Stimulated activated CD4-positive, alpha-beta T cell treated with anti-CD3 and anti-CD28 coated beads, Interleukin-4, amount 100 ng/mL, for 4 hours (primary cell): ENCODE measurements at regions not wholly inside any gene's neighbourhood (a gene's known extent, or its start where the extent isn't known, plus 50 kb on each side); places are given as distances from the start of the nearest gene placed in this dataset.

Experiments used
- DNase-seq, 2 experiments: peaks; one replicate each; pipeline ENCODE4 v3.0.0-alpha.2; 2020

GRCh38 chr2:71788186-71788525 lies 334.8 kb downstream of the DYSF start:
- no peak for DNase-seq

GRCh38 chr2:71787476-71788185 lies 334.3 kb downstream of the DYSF start:
- no peak for DNase-seq

DNA sequence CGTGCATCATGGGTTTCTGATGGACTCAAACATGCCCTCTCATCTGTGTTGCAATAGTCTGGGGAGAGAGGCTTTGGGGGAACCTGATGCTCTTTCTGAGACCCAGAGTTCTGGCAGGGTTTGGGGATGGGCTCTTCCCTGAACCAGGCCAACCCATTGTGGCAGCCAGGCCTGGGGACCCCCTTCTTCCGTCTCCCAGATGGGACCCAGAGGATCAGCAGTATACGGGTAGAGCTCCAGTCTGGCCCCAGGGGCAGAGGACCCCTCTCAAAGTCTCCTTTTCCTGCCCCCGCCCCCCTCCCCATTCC lies 333.7 kb downstream of the DYSF start:
- no peak for DNase-seq

GRCh38 chr2:71786291-71787107 lies 333.1 kb downstream of the DYSF start:
- DNase-seq = no peak

GRCh38 chr2:71785516-71785981 lies 332.2 kb downstream of the DYSF start:
- DNase-seq = no peak

DNA sequence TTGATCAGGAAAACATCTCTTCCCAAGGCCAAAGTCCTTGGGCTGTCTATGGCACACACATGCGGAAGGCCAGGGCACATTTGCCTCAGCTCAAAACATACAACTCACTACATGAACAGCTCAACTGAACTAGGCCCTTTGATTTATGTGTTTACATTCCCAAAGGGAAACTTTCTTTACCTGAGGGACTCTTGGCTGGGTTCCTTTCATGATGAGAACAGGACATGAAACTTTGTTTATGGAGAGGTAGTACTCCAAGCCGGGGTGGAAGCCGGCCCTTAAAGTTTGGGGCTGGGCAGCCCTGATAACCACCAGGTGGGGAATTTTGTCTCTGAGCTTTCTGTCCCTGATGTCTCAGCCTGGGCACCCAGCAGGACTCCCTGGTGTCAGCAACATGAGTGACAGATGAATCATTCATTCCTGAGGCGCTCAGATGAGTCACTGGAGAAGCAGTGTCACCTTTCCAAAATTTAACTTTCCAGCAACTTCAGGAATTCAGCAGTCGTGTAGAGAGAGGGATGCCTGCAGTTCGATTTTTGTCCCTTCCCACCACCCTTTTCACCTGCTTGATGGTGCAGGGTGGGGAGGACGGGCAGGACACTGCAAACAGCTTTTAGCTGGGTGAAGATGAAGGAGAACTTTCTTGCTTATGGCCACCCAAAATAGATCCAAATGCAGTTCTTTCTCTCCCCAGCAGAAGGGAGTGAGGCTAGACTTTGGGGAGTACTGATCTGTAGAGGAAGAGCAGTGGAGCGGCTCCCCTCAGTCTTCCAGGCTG lies 331.6 kb downstream of the DYSF start:
- no peak for DNase-seq

DNA sequence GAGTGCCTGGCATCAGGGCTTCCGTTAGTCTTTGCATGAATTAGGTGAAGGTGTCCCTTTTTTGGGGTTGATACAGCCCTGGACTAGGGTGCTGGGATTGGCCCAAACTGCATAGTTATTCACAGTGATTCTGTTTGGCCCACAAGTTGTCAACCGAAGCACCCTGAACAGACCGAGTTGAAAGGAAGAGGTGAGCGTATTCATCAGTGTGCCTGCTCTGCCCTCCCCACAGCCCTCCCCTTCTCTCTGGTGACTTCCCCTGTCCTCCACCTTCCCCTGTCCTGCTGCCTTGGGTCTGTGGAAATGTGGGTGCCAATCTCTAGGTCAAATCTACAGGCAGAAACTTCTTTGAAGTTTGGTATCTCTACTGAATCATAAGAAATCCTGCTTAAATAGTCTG lies 330.5 kb downstream of the DYSF start:
- no peak for DNase-seq

- no peak for DNase-seq
Observed at GRCh38 chr2:71783215-71783614, 329.9 kb downstream of the DYSF start.

GRCh38 chr2:71782323-71782722 lies 329.0 kb downstream of the DYSF start:
- DNase-seq = no peak

DNA sequence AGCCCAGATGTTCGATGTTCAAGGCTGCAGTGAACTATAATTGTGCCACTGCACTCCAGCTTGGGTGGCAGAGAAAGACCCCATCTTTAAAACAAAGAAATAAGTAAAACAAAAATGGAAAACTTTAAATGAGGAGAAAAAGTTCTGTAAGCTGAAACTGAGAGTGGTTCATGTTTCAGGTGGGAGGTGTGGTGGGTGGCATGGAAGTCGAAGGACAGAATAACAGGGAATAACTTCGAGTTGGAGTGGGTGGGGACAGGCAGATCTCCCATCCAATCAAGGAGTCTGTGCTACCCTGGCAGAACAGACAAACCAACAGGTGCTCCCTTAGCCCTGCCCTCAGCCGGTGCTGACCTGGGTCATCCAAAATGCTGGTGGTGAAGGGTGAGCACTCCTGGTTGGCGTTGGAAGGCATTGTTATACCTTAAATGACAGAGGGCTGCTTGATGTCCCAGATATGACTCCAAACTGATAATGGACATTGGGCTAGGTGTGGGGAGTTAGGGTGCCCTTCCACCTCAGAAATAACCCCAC lies 328.4 kb downstream of the DYSF start:
- DNase-seq = no peak

GRCh38 chr2:71780162-71780561 lies 326.8 kb downstream of the DYSF start:
- DNase-seq = no peak

DNA sequence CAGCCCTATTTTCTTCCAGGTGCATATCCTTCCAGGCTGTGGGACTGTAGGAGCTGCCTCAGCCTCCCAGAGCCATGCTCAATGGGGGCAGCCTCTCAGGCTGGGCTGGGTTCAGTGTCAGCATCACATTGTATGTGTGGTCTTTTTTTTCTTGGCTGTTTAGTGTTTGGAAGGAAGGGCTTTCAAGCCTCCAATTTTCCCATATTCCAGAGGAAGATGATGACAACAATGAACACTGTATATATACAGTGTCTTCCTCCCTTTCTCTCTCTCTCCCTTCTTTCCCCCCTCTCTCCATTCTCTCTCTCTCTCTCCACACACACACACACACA lies 326.4 kb downstream of the DYSF start:
- no peak for DNase-seq

- DNase-seq = no peak
Observed at GRCh38 chr2:71778936-71779773, 325.8 kb downstream of the DYSF start.

GRCh38 chr2:71778514-71778913 lies 325.2 kb downstream of the DYSF start:
- DNase-seq = no peak

DNA sequence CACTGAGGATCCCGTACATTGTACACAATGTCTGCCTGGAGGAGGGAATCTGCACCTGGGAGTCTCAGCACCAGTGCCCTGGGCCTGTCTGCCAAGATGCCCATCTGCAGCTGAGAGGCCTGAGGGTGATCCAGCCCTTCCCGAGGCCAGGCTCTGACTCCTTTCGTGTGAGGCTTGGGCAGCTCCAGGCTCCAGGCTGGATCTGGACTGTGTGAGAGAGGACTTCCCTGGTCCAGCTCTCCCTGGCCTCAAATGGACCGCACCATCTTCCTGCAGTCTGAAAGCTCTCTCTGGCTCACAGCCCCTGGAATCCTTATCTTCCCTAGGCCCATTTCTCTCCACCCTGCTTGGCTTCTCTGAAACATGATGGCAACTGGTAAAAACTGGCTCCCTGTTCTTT lies 324.6 kb downstream of the DYSF start:
- DNase-seq = no peak

GRCh38 chr2:71776227-71776626 lies 322.9 kb downstream of the DYSF start:
- DNase-seq = no peak

GRCh38 chr2:71773218-71773617 lies 319.9 kb downstream of the DYSF start:
- no peak for DNase-seq

DNA sequence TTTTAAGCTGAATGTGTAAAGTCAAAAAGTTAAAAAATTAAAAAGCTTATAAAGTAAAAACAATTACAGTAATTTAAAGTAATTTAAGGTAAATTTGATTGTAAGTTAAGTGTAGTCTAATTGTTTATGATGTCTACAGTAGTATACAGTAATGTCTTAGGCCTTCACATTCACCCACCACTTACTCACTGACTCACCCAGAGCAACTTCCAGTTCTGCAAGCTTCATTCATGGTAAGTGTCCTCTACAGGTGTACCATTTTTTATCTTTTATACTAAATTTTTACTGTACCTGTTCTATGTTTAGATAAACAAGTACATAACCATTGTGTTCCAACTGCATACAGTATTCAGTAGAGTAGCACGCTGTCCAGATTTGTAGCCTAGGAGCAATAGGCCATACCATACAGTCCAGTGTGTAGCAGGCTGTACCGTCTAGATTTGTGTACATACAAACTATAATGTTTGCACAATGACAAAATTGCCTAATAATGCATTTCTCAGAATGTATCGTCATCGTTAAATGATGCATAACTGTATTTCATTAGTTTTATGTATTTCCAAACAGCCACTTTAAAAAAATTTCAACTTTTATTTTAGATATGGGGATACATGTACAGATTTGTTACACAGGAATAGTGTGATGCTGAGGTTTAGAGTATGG lies 319.3 kb downstream of the DYSF start:
- no peak for DNase-seq

- no peak for DNase-seq
Observed at GRCh38 chr2:71767663-71768062, 314.3 kb downstream of the DYSF start.

- DNase-seq = no peak
Observed at GRCh38 chr2:71759060-71759459, 305.7 kb downstream of the DYSF start.

DNA sequence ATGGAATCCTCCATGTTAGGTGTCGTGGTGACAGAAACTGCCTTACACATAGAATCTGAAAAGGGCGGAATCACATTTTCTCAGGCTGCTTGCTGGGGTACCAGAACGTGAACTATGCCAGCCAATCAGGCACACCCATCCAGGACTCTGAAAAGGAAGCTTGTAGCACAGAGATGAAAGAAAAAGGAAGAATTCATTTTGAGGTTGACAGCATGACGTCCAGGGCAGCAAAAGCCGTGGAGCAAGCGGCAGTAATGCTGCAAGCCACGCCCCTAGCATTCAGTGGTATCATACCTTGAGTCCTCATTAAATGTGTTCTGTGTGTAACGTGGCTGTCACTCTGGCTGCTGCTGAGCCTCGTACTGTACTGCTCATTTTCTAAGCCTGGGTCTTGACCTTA lies 304.0 kb downstream of the DYSF start:
- no peak for DNase-seq

DNA sequence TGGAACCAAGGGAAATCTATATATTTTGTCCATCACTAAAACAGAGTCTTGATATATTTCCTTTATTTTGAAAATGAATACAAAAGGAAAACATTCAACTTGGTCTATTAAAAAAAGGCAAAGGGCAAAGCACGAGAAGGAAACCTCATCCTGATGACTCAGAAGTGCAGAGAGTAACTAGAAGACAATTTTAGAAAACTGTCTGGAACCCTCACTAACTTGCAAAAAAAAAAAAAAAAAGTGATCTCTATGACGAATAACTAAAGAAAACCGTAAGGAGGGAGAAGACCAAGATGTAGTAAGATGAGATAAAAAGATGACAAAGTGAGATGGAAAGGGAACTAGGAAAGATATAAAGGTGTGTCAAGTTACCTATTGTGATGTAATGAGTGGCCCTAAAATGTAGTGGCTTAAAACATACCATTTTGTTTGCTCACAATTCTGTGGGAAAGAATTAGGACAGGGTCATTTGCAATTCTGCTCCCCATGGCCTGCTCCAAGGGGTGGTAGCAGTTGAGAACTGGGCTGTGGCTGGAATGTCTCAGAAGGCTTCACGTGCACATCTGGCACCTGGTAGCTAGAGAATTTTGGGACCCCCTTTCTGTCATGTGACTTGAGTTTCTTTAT lies 303.0 kb downstream of the DYSF start:
- DNase-seq = no peak
